ENCODE measurements at regions not wholly inside any gene's neighbourhood (a gene's known extent, or its start where the extent isn't known, plus 50 kb on each side); places are given as distances from the start of the nearest gene placed in this dataset.

DNA sequence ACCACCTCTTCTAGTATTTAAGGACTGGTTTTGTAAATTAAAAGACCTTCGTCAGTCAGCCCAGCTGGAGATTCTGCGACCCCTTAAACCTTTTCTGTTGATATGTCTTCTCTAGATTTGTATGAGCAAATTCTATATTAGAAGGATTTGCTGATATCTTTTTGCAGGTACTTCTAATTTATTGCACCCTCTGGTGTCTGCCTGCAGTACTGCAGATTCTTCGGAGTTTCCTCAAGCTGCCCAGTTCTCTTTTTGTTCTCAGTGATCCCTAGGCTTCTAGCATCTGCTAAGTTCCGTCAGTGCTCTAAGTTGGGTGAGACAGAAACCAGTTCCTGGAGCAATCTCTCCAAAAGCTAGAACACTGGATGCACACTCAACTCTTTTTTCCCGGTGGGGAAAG lies 545.2 kb downstream of the C4orf33 start:
- Mint-ChIP-seq H3K9me3 (no peaks in the 10 kb centered on the region), H3K36me3 (ENCODE audit: low read depth) (no peaks in the 10 kb centered on the region), H3K27ac (no peak overlapping the region), H3K27me3 (no peaks in the 10 kb centered on the region), H3K4me1 (ENCODE audit: low read depth) (no peaks in the 10 kb centered on the region), H3K4me3 (no peak overlapping the region)
- Histone ChIP-seq H3K27ac (ENCODE audit: low read depth in 1 of 2, low read length in 2 of 2) (no peak overlapping the region), H3K27me3 (ENCODE audit: control insufficient read depth in 1 of 2, insufficient read depth in 2 of 2, low read length in 2 of 2) (no peaks in the 10 kb centered on the region), H3K4me1 (ENCODE audit: insufficient read depth, low read length) (no peaks in the 10 kb centered on the region), H3K36me3 (ENCODE audit: insufficient read depth, low read length) (no peaks in the 10 kb centered on the region), H3K4me3 (ENCODE audit: low read length) (no peak overlapping the region), H3K9me3 (ENCODE audit: control insufficient read depth in 1 of 2, insufficient read depth in 1 of 2, low read length in 2 of 2) (no peaks in the 10 kb centered on the region)
- POLR2A ChIA-PET = no interaction called here
- TF ChIP-seq CTCF (IDR thresholded peaks at IDR 0.05) = peak; percentile 66
- CTCF ChIA-PET = interaction anchor here (1.0 kb wide), 1 partner anchor 278 kb away, joined by 4 read pairs; no protein-coding TSS in a partner anchor
- peak in 12 of 14 experiments; percentile 1 to 48 (median 15) for DNase-seq
- no peak for ATAC-seq (ENCODE audit: poor library complexity)
- intact Hi-C loops (cut with DNase I, micrococcal nuclease) = loop anchor here (2.0 to 5.0 kb wide), 3 partner anchors 278 to 1448 kb away; no protein-coding TSS in a partner anchor

DNA sequence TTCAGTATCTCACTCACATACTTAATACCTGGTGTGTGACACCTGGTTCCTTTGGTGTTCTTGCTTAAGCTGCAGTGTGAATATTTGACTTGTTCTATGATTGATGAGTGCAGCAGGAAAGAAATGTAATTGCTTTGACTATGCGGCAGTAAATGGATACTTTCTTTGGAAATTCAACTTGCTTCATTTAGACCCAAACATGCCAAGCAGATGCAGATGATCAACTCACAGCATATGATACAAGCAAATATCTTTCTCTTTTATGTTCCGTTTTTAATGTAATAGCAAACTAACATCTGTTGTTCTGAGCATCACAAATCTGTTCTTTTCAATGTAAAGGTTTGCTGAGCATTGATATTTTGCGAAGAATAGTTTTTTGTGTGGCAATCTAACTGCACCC lies 549.5 kb downstream of the C4orf33 start:
- Histone ChIP-seq H3K9me3 (ENCODE audit: control insufficient read depth in 1 of 2, insufficient read depth in 1 of 2, low read length in 2 of 2) (no peaks in the 10 kb centered on the region), H3K36me3 (ENCODE audit: insufficient read depth, low read length) (no peaks in the 10 kb centered on the region), H3K4me3 (ENCODE audit: low read length) (no peak overlapping the region), H3K27me3 (ENCODE audit: control insufficient read depth in 1 of 2, insufficient read depth in 2 of 2, low read length in 2 of 2) (no peaks in the 10 kb centered on the region), H3K27ac (ENCODE audit: low read depth in 1 of 2, low read length in 2 of 2) (no peak overlapping the region), H3K4me1 (ENCODE audit: insufficient read depth, low read length) (no peaks in the 10 kb centered on the region)
- Mint-ChIP-seq H3K4me1 (ENCODE audit: low read depth) (no peaks in the 10 kb centered on the region), H3K9me3 (no peaks in the 10 kb centered on the region), H3K27ac (no peak overlapping the region), H3K36me3 (ENCODE audit: low read depth) (no peaks in the 10 kb centered on the region), H3K27me3 (no peaks in the 10 kb centered on the region), H3K4me3 (no peak overlapping the region)
- ChIA-PET POLR2A (no interaction called here), CTCF (no interaction called here)
- DNase-seq (no peak), ATAC-seq (ENCODE audit: poor library complexity) (no peak)
- TF ChIP-seq CTCF (IDR thresholded peaks at IDR 0.05) = no peak
- intact Hi-C loops (cut with DNase I, micrococcal nuclease) = no loop called here

DNA sequence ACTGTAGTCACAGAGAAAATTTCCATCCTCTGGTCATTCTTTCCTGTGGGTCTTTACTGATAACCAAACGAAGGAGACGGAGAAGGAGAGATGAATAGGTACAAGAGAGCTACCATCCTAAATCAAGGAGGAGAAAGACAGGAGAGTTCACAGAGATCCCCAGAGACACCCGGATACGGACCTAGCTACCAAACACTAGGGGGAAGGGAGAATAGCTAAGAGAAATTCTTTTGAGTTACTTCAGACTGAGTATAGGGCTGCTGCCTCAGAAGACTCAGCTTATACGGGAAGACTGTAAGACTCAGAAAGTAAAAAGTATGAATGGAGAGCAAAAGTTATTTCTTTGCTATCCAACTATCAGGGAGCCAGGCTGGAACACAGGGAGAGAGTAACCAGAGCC lies 572.1 kb downstream of the C4orf33 start:
- no peak overlapping the region for H3K4me3 Mint-ChIP-seq
- CTCF ChIA-PET = no interaction called here

More for the DNA sequence above, 572.1 kb downstream of the C4orf33 start:
- Mint-ChIP-seq H3K27ac (no peak overlapping the region), H3K9me3 (no peaks in the 10 kb centered on the region), H3K27me3 (no peaks in the 10 kb centered on the region), H3K4me1 (ENCODE audit: low read depth) (no peaks in the 10 kb centered on the region), H3K36me3 (ENCODE audit: low read depth) (no peaks in the 10 kb centered on the region)
- TF ChIP-seq CTCF (IDR thresholded peaks at IDR 0.05) = no peak
- intact Hi-C loops (cut with DNase I, micrococcal nuclease) = no loop called here
- Histone ChIP-seq H3K36me3 (ENCODE audit: insufficient read depth, low read length) (no peaks in the 10 kb centered on the region), H3K9me3 (ENCODE audit: control insufficient read depth in 1 of 2, insufficient read depth in 1 of 2, low read length in 2 of 2) (no peaks in the 10 kb centered on the region), H3K4me1 (ENCODE audit: insufficient read depth, low read length) (no peaks in the 10 kb centered on the region), H3K27me3 (ENCODE audit: control insufficient read depth in 1 of 2, insufficient read depth in 2 of 2, low read length in 2 of 2) (no peaks in the 10 kb centered on the region), H3K4me3 (ENCODE audit: low read length) (no peak overlapping the region), H3K27ac (ENCODE audit: low read depth in 1 of 2, low read length in 2 of 2) (no peak overlapping the region)
- ATAC-seq (ENCODE audit: poor library complexity) (no peak), DNase-seq (no peak)
- POLR2A ChIA-PET = interaction anchor here (0.7 kb wide), 1 partner anchor 13 kb away, joined by 4 read pairs; no protein-coding TSS in a partner anchor

All from CD4-positive, alpha-beta T cell (primary cell).